A549 (cell line): ENCODE measurements at regions not wholly inside any gene's neighbourhood (a gene's known extent, or its start where the extent isn't known, plus 50 kb on each side); places are given as distances from the start of the nearest gene placed in this dataset.

Experiments
- BHLHE40 ChIP-seq: IDR thresholded peaks from 2 replicates; pipeline ENCODE4 v1.6.1; 2012; ENCODE audit warnings: low read depth, low read length, inconsistent platforms
- CBX2 ChIP-seq: fragments of 200-600 bp; sonication (generic); IDR thresholded peaks from 2 replicates; pipeline ENCODE4 v1.6.1; 2016; ENCODE audit warnings: low read depth, mild to moderate bottlenecking, borderline replicate concordance
- CBX8 ChIP-seq: fragments of 200-600 bp; sonication (generic); IDR thresholded peaks from 2 replicates; pipeline ENCODE4 v1.6.1; 2016
- EHMT2 ChIP-seq: fragments of 200-600 bp; sonication (generic); IDR thresholded peaks from 2 replicates; pipeline ENCODE4 v1.6.1; 2016; ENCODE audit warnings: antibody characterized with exemption, low read depth, mild to moderate bottlenecking, moderate library complexity
- ESRRA ChIP-seq: fragments of 150-350 bp; IDR thresholded peaks from 2 replicates; pipeline ENCODE4 v1.6.1; 2014; ENCODE audit warnings: mild to moderate bottlenecking, low read length, borderline replicate concordance
- FOSL2 ChIP-seq, 2 experiments: fragments of 450-650 bp in 1 of 2; fragments of >200 bp in 1 of 2; sonication (Bioruptor Twin) in 1 of 2; formaldehyde crosslinking; IDR thresholded peaks; 2 replicates each; pipeline versions ENCODE4 v1.5.0 to v1.6.1; 2016 to 2020; ENCODE audit warnings: mild to moderate bottlenecking in 1 of 2, moderate library complexity in 1 of 2
- GATA3 ChIP-seq: IDR thresholded peaks from 2 replicates; pipeline ENCODE4 v1.6.1; 2012; ENCODE audit warnings: borderline replicate concordance
- HDAC2 ChIP-seq: fragments of 200-600 bp; sonication (generic); IDR thresholded peaks from 2 replicates; pipeline ENCODE4 v1.6.1; 2016
- HEYL ChIP-seq: fragments of 250-450 bp; sonication (Bioruptor Pico); IDR thresholded peaks from 2 replicates; pipeline ENCODE4 v1.8.0; 2021; ENCODE audit warnings: mild to moderate bottlenecking, moderate library complexity
- HOXA7 ChIP-seq: fragments of 250-450 bp; sonication (Bioruptor Pico); IDR thresholded peaks from 2 replicates; pipeline ENCODE4 v1.5.0; 2020; ENCODE audit warnings: mild to moderate bottlenecking, moderate library complexity
- HOXB5 ChIP-seq: fragments of 250-450 bp; sonication (Bioruptor Pico); IDR thresholded peaks from 2 replicates; pipeline ENCODE4 v1.5.0; 2020; ENCODE audit warnings: mild to moderate bottlenecking, moderate library complexity
- JUN ChIP-seq, 2 experiments: fragments of >200 bp; sonication (Bioruptor Twin); formaldehyde crosslinking; IDR thresholded peaks; 2 replicates in 1 of 2; 3 replicates in 1 of 2; pipeline ENCODE4 v1.6.1; 2016 to 2017
- JUNB ChIP-seq: fragments of >200 bp; sonication (Bioruptor Twin); formaldehyde crosslinking; IDR thresholded peaks from 2 replicates; pipeline ENCODE4 v1.6.1; 2016
- KDM5A ChIP-seq: fragments of 200-600 bp; sonication (generic); IDR thresholded peaks from 2 replicates; pipeline ENCODE4 v1.6.1; 2016; ENCODE audit warnings: antibody characterized with exemption, mild to moderate bottlenecking
- MAFK ChIP-seq: fragments of 450-650 bp; IDR thresholded peaks from 2 replicates; pipeline ENCODE4 v1.6.1; 2014; ENCODE audit not compliant: partially characterized antibody
- MYC ChIP-seq: IDR thresholded peaks from 2 replicates; pipeline ENCODE4 v1.6.1; 2012; ENCODE audit warnings: mild to moderate bottlenecking, inconsistent platforms, low read length, improper control_type of control experiment, borderline replicate concordance
- NFE2L2 ChIP-seq: fragments of 150-350 bp; conservative IDR thresholded peaks from 2 replicates; pipeline ENCODE4 v1.6.1; 2014; ENCODE audit warnings: low read length
- NPAS2 ChIP-seq: fragments of 250-450 bp; sonication (Bioruptor Pico); IDR thresholded peaks from 2 replicates; pipeline ENCODE4 v1.8.0; 2022; ENCODE audit warnings: mild to moderate bottlenecking, moderate library complexity, borderline replicate concordance
- POLR2A ChIP-seq: IDR thresholded peaks from 2 replicates; pipeline ENCODE4 v1.6.1; 2012; ENCODE audit warnings: mild to moderate bottlenecking, low read length
- RARB ChIP-seq: fragments of 250-450 bp; sonication (Bioruptor Pico); IDR thresholded peaks from 2 replicates; pipeline ENCODE4 v1.8.0; 2021; ENCODE audit warnings: mild to moderate bottlenecking, moderate library complexity
- RFX5 ChIP-seq: fragments of 450-650 bp; IDR thresholded peaks from 2 replicates; pipeline ENCODE4 v1.7.1; 2014; ENCODE audit warnings: antibody characterized with exemption, mild to moderate bottlenecking, moderate library complexity
- RNF2 ChIP-seq: fragments of 200-600 bp; sonication (generic); IDR thresholded peaks from 2 replicates; pipeline ENCODE4 v1.6.1; 2016; ENCODE audit warnings: low read depth, mild to moderate bottlenecking, antibody characterized with exemption, moderate library complexity, borderline replicate concordance
- SREBF2 ChIP-seq: fragments of 450-650 bp; IDR thresholded peaks from 2 replicates; pipeline ENCODE4 v1.6.1; 2014; ENCODE audit warnings: mild to moderate bottlenecking, moderate library complexity
- TFCP2L1 ChIP-seq: fragments of 250-450 bp; sonication (Bioruptor Pico); IDR thresholded peaks from 2 replicates; pipeline ENCODE4 v1.5.0; 2021; ENCODE audit warnings: mild to moderate bottlenecking
- TP53 ChIP-seq: fragments of 250-450 bp; sonication (Bioruptor Pico); IDR thresholded peaks from 2 replicates; pipeline ENCODE4 v1.5.0; 2021; ENCODE audit warnings: mild to moderate bottlenecking, moderate library complexity
- ZFP36 ChIP-seq: fragments of 450-650 bp; IDR thresholded peaks from 2 replicates; pipeline ENCODE4 v1.6.1; 2014; ENCODE audit warnings: borderline replicate concordance; ENCODE audit not compliant: partially characterized antibody
- ZSCAN20 ChIP-seq: fragments of 250-450 bp; sonication (Bioruptor Pico); IDR thresholded peaks from 2 replicates; pipeline ENCODE4 v1.8.0; 2022; ENCODE audit warnings: mild to moderate bottlenecking, moderate library complexity
- TF ChIP-seq, protein P1 (sequence below): fragments of 250-450 bp; sonication (Bioruptor Pico); IDR thresholded peaks from 2 replicates; pipeline ENCODE4 v1.5.0; 2021; ENCODE audit warnings: mild to moderate bottlenecking, moderate library complexity, borderline replicate concordance
- TF ChIP-seq, protein P2 (sequence below): fragments of 250-450 bp; sonication (Bioruptor Pico); IDR thresholded peaks from 2 replicates; pipeline ENCODE4 v1.5.0; 2020; ENCODE audit warnings: low read depth, mild to moderate bottlenecking, moderate library complexity
- TF ChIP-seq, protein P3 (sequence below): fragments of >200 bp; sonication (Bioruptor Twin); formaldehyde crosslinking; IDR thresholded peaks from 2 replicates; pipeline ENCODE4 v1.6.1; 2016
- TF ChIP-seq, protein P4 (sequence below): fragments of 200-600 bp; sonication (generic); IDR thresholded peaks from 2 replicates; pipeline ENCODE4 v1.6.1; 2016; ENCODE audit warnings: antibody characterized with exemption, mild to moderate bottlenecking, moderate library complexity

DNA sequence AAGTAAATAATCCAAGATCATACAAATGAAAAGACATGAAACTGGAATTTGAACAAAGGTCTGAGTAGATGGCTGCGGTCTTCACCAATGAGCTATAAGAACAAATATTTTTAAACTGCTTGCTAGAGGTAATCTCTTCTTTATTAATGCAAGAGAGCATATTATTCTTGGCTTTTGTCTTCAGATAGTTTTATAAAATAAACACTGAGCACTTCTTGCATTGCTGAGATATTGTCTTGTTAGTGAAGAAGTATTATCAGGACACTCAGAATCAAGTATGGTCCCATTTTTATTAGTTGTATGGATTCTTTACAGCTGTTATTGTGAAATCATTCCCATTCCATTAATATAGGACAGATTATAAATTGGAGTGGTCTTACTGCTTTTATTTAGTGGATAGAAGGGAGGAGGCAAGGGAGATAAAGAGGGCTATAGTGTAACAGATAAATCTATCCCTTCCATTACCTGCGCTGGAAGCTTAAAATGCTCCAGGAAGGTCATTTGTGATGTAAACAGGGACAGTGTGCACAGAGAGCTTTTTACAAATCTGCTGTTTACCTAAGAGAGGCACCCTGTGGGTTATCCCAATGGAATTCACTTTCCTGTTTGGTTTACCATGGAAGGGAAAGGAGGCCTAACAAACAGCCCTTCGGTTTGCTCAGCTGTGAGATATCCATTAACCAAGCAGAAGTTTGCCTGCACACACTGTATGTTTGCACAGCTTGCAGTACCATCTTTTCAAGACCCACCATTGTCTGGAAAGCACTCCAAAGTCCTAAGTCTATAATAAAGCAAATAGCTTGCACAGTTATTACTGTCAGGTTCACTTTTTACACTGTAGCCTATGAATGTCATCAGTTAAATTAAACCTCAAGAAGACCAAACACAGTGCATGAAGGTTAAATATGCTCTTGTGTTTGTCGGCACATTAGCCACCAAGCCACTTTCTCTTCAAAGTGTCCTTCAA is 347.7 kb upstream of the TGFBR2 start (continued):
- peak; percentile 93 to 94 for TF ChIP-seq JUN (IDR thresholded peaks at IDR 0.05)
- no peak for TF ChIP-seq RNF2
- TF ChIP-seq GATA3 = peak; percentile 99
- TF ChIP-seq FOSL2 (IDR thresholded peaks at IDR 0.05) = peak; percentile 47; the same call in 1 of the 2 replicates
- peak; percentile 83 for TF ChIP-seq FOSL2 (CRISPR knock-in tag; IDR thresholded peaks at IDR 0.05)
- no peak for TF ChIP-seq ZSCAN20 (CRISPR knock-in tag)
- TF ChIP-seq, protein P1, sequence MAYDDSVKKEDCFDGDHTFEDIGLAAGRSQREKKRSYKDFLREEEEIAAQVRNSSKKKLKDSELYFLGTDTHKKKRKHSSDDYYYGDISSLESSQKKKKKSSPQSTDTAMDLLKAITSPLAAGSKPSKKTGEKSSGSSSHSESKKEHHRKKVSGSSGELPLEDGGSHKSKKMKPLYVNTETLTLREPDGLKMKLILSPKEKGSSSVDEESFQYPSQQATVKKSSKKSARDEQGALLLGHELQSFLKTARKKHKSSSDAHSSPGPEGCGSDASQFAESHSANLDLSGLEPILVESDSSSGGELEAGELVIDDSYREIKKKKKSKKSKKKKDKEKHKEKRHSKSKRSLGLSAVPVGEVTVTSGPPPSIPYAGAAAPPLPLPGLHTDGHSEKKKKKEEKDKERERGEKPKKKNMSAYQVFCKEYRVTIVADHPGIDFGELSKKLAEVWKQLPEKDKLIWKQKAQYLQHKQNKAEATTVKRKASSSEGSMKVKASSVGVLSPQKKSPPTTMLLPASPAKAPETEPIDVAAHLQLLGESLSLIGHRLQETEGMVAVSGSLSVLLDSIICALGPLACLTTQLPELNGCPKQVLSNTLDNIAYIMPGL (CRISPR knock-in tag) = no peak
- peak; percentile 86 for TF ChIP-seq EHMT2
- TF ChIP-seq KDM5A = no peak
- no peak for TF ChIP-seq CBX8
- TF ChIP-seq, protein P2, sequence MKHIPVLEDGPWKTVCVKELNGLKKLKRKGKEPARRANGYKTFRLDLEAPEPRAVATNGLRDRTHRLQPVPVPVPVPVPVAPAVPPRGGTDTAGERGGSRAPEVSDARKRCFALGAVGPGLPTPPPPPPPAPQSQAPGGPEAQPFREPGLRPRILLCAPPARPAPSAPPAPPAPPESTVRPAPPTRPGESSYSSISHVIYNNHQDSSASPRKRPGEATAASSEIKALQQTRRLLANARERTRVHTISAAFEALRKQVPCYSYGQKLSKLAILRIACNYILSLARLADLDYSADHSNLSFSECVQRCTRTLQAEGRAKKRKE = peak; percentile 97
- no peak for TF ChIP-seq NPAS2 (CRISPR knock-in tag)
- no peak for TF ChIP-seq ESRRA
- no peak for TF ChIP-seq CBX2
- TF ChIP-seq JUNB = peak; percentile 85
- TF ChIP-seq, protein P3, sequence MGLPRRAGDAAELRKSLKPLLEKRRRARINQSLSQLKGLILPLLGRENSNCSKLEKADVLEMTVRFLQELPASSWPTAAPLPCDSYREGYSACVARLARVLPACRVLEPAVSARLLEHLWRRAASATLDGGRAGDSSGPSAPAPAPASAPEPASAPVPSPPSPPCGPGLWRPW = peak; percentile 58; the same call in 1 of the 2 replicates
- TF ChIP-seq RARB = no peak
- no peak for TF ChIP-seq BHLHE40
- TF ChIP-seq HDAC2 = 0 out of 2 replicates have a peak, but pooled peaks have one; percentile 21
- no peak for TF ChIP-seq RFX5
- TF ChIP-seq HOXB5 (CRISPR knock-in tag) = 0 out of 2 replicates have a peak, but pooled peaks have one; percentile 48
- TF ChIP-seq TP53 (CRISPR knock-in tag) = no peak
- TF ChIP-seq MAFK = peak; percentile 29
- TF ChIP-seq MYC = no peak
- TF ChIP-seq HEYL = no peak
- TF ChIP-seq ZFP36 = peak; percentile 62
- TF ChIP-seq HOXA7 = no peak
- no peak for TF ChIP-seq NFE2L2
- no peak for TF ChIP-seq TFCP2L1 (CRISPR knock-in tag)
- no peak for TF ChIP-seq POLR2A
- TF ChIP-seq SREBF2 = no peak
- TF ChIP-seq, protein P4, sequence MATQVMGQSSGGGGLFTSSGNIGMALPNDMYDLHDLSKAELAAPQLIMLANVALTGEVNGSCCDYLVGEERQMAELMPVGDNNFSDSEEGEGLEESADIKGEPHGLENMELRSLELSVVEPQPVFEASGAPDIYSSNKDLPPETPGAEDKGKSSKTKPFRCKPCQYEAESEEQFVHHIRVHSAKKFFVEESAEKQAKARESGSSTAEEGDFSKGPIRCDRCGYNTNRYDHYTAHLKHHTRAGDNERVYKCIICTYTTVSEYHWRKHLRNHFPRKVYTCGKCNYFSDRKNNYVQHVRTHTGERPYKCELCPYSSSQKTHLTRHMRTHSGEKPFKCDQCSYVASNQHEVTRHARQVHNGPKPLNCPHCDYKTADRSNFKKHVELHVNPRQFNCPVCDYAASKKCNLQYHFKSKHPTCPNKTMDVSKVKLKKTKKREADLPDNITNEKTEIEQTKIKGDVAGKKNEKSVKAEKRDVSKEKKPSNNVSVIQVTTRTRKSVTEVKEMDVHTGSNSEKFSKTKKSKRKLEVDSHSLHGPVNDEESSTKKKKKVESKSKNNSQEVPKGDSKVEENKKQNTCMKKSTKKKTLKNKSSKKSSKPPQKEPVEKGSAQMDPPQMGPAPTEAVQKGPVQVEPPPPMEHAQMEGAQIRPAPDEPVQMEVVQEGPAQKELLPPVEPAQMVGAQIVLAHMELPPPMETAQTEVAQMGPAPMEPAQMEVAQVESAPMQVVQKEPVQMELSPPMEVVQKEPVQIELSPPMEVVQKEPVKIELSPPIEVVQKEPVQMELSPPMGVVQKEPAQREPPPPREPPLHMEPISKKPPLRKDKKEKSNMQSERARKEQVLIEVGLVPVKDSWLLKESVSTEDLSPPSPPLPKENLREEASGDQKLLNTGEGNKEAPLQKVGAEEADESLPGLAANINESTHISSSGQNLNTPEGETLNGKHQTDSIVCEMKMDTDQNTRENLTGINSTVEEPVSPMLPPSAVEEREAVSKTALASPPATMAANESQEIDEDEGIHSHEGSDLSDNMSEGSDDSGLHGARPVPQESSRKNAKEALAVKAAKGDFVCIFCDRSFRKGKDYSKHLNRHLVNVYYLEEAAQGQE = no peak
